SH-SY5Y (cell line): ENCODE measurements at regions not wholly inside any gene's neighbourhood (a gene's known extent, or its start where the extent isn't known, plus 50 kb on each side); places are given as distances from the start of the nearest gene placed in this dataset.

Experiments
- GATA2 ChIP-seq: IDR thresholded peaks from 2 replicates; pipeline ENCODE4 v1.6.1; 2011; ENCODE audit warnings: mild to moderate bottlenecking, low read depth, low read length
- GATA3 ChIP-seq: IDR thresholded peaks from 2 replicates; pipeline ENCODE4 v1.6.1; 2011; ENCODE audit warnings: low read depth, mild to moderate bottlenecking, low read length, moderate library complexity

- no peak for TF ChIP-seq GATA3
- TF ChIP-seq GATA2 = no peak
Observed at GRCh38 chr6:48541649-48542048, 430.7 kb upstream of the PTCHD4 start.

GRCh38 chr6:48535582-48536009, 424.6 kb upstream of the PTCHD4 start:
- TF ChIP-seq GATA2 = no peak
- no peak for TF ChIP-seq GATA3

- no peak for TF ChIP-seq GATA3
- no peak for TF ChIP-seq GATA2
Observed at GRCh38 chr6:48525849-48526248, 414.9 kb upstream of the PTCHD4 start.

- TF ChIP-seq GATA3 = no peak
- TF ChIP-seq GATA2 = no peak
Observed at GRCh38 chr6:48520951-48521350, 410.0 kb upstream of the PTCHD4 start.

- TF ChIP-seq GATA3 (no peak), GATA2 (no peak)
Observed at GRCh38 chr6:48512390-48512789, 401.4 kb upstream of the PTCHD4 start.

- TF ChIP-seq GATA3 = no peak
- no peak for TF ChIP-seq GATA2
Observed at GRCh38 chr6:48511378-48511777, 400.4 kb upstream of the PTCHD4 start.

- no peak for TF ChIP-seq GATA2
- TF ChIP-seq GATA3 = no peak
Observed at GRCh38 chr6:48505621-48506020, 394.6 kb upstream of the PTCHD4 start.

GRCh38 chr6:48490658-48491057, 379.7 kb upstream of the PTCHD4 start:
- TF ChIP-seq GATA2 (no peak), GATA3 (no peak)

GRCh38 chr6:48486876-48487275, 375.9 kb upstream of the PTCHD4 start:
- no peak for TF ChIP-seq GATA3
- no peak for TF ChIP-seq GATA2

- TF ChIP-seq GATA2 (no peak), GATA3 (no peak)
Observed at GRCh38 chr6:48486373-48486772, 375.4 kb upstream of the PTCHD4 start.

GRCh38 chr6:48476257-48476656, 365.3 kb upstream of the PTCHD4 start:
- no peak for TF ChIP-seq GATA2
- no peak for TF ChIP-seq GATA3

GRCh38 chr6:48475275-48475674, 364.3 kb upstream of the PTCHD4 start:
- TF ChIP-seq GATA2 (no peak), GATA3 (no peak)

- TF ChIP-seq GATA2 = no peak
- no peak for TF ChIP-seq GATA3
Observed at GRCh38 chr6:48474830-48475229, 363.8 kb upstream of the PTCHD4 start.

GRCh38 chr6:48474136-48474535, 363.1 kb upstream of the PTCHD4 start:
- no peak for TF ChIP-seq GATA2
- no peak for TF ChIP-seq GATA3

- TF ChIP-seq GATA3 (no peak), GATA2 (no peak)
Observed at GRCh38 chr6:48472535-48472934, 361.5 kb upstream of the PTCHD4 start.

- TF ChIP-seq GATA3 = no peak
- no peak for TF ChIP-seq GATA2
Observed at GRCh38 chr6:48472091-48472490, 361.1 kb upstream of the PTCHD4 start.
